AG04450 (cell line): ENCODE measurements at regions not wholly inside any gene's neighbourhood (a gene's known extent, or its start where the extent isn't known, plus 50 kb on each side); places are given as distances from the start of the nearest gene placed in this dataset.
"Not testable (repeated sequence)": the region's sequence is repeated elsewhere in the genome, so short reads cannot be mapped to it uniquely, and the experiment has no call there.

ENCODE experiments used
- CTCF ChIA-PET: fragments of 300-600, 350-600 bp; formaldehyde crosslinking; extraction: SDS; loops from one replicate; lab custom pipeline; 2022; ENCODE audit warnings: antibody characterized with exemption, inconsistent platforms; lab: Charles Lee
- POLR2A ChIA-PET: fragments of 350-600 bp; formaldehyde crosslinking; extraction: SDS; loops from one replicate; lab custom pipeline; 2021; ENCODE audit warnings: antibody characterized with exemption, inconsistent platforms; lab: Yijun Ruan, JAX
- DNase-seq: peaks from one replicate; pipeline ENCODE4 v3.0.0-alpha.2; 2011; ENCODE audit warnings: low read depth, low spot score
- H3K27ac ChIP-seq: one replicate; pipeline ENCODE4 v1.5.1; 2012; ENCODE audit warnings: low read depth, low read length, control low read depth
- H3K27me3 ChIP-seq: one replicate; pipeline ENCODE4 v1.6.0; 2012; ENCODE audit warnings: low read length; ENCODE audit not compliant: control insufficient read depth, insufficient read depth
- H3K4me3 ChIP-seq: 2 replicates; pipeline ENCODE4 v1.5.1; 2011; ENCODE audit warnings: mild to moderate bottlenecking, low read depth, low read length, control low read depth
- H3K9me3 ChIP-seq: 2 replicates; pipeline ENCODE4 v1.5.1; 2012; ENCODE audit warnings: low read length; ENCODE audit not compliant: control insufficient read depth, insufficient read depth
- CTCF ChIP-seq: IDR thresholded peaks from 2 replicates; pipeline ENCODE4 v1.5.1; 2011; ENCODE audit warnings: low read depth, low read length, control low read depth, inconsistent platforms

- no peak for TF ChIP-seq CTCF
- no peaks in the 10 kb centered on the region for H3K27me3 ChIP-seq
- ChIA-PET CTCF (interaction anchor here (1.3 kb wide), 1 partner anchor 247 kb away, joined by 3 read pairs; no protein-coding TSS in a partner anchor), POLR2A (no interaction called here)
- no peak overlapping the region for H3K27ac ChIP-seq
- no peaks in the 10 kb centered on the region for H3K9me3 ChIP-seq
- no peak for DNase-seq
- no peak overlapping the region for H3K4me3 ChIP-seq
Observed at GRCh38 chr1:200262326-200262965, 147.4 kb downstream of the ZNF281 start.

- no peak overlapping the region for H3K27ac ChIP-seq
- TF ChIP-seq CTCF = no peak
- H3K4me3 ChIP-seq = no peak overlapping the region
- H3K27me3 ChIP-seq = no peaks in the 10 kb centered on the region
- no peak for DNase-seq
- ChIA-PET CTCF (no interaction called here), POLR2A (no interaction called here)
- H3K9me3 ChIP-seq = no peaks in the 10 kb centered on the region
Observed at GRCh38 chr1:200260597-200261335, 149.1 kb downstream of the ZNF281 start.

GRCh38 chr1:200258447-200259375, 151.1 kb downstream of the ZNF281 start:
- no peak for DNase-seq
- POLR2A ChIA-PET = no interaction called here
- peak; percentile 62 for TF ChIP-seq CTCF
- no peak overlapping the region for H3K27ac ChIP-seq
- no peaks in the 10 kb centered on the region for H3K9me3 ChIP-seq
- CTCF ChIA-PET = interaction anchor here (0.7 to 1.4 kb wide), 6 partner anchors 12 to 574 kb away, joined by 3 to 4 read pairs (median 4); no protein-coding TSS in a partner anchor
- no peaks in the 10 kb centered on the region for H3K27me3 ChIP-seq
- no peak overlapping the region for H3K4me3 ChIP-seq

- ChIA-PET CTCF (interaction anchor here (0.9 to 1.0 kb wide), 3 partner anchors 16 to 572 kb away, joined by 3 to 4 read pairs (median 3); no protein-coding TSS in a partner anchor), POLR2A (no interaction called here)
- TF ChIP-seq CTCF = no peak
- H3K27me3 ChIP-seq = no peaks in the 10 kb centered on the region
- DNase-seq = no peak
- no peak overlapping the region for H3K27ac ChIP-seq
- H3K9me3 ChIP-seq = no peaks in the 10 kb centered on the region
- H3K4me3 ChIP-seq = no peak overlapping the region
Observed at GRCh38 chr1:200257235-200257634, 152.6 kb downstream of the ZNF281 start.

- H3K9me3 ChIP-seq, POLR2A ChIA-PET, H3K27me3 ChIP-seq, H3K27ac ChIP-seq, H3K4me3 ChIP-seq, DNase-seq: not testable (repeated sequence)
- CTCF ChIA-PET = interaction anchor here (0.6 to 0.7 kb wide), 2 partner anchors 223 to 237 kb away, joined by 3 read pairs; no protein-coding TSS in a partner anchor
Observed at GRCh38 chr1:200254602-200255001, 155.2 kb downstream of the ZNF281 start.
